ENCODE measurements at regions not wholly inside any gene's neighbourhood (a gene's known extent, or its start where the extent isn't known, plus 50 kb on each side); places are given as distances from the start of the nearest gene placed in this dataset.

DNA sequence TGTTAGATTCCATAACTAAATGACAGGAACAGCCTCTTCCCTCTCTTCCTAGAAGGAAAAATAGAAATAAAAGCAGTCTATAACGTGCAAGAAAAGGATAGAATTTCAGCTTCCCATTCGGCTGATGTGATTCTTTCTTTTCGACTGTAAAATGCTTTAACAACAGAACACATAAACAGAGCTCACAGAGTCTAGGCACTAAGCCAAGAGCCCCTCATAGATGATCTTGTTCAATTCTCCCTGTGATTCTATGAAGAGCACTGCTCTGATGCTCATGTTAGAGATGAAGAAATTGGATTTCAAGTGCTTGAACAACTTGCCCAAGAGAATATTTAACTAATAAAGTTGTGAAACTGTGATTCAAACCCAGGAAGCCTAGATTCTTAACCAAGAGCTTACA lies 232.7 kb downstream of the RPAP3 start:
- TF ChIP-seq POLR2A (IDR thresholded peaks at IDR 0.05) (no peak), EP300 (IDR thresholded peaks at IDR 0.05) (no peak)
- TF ChIP-seq, protein P1, sequence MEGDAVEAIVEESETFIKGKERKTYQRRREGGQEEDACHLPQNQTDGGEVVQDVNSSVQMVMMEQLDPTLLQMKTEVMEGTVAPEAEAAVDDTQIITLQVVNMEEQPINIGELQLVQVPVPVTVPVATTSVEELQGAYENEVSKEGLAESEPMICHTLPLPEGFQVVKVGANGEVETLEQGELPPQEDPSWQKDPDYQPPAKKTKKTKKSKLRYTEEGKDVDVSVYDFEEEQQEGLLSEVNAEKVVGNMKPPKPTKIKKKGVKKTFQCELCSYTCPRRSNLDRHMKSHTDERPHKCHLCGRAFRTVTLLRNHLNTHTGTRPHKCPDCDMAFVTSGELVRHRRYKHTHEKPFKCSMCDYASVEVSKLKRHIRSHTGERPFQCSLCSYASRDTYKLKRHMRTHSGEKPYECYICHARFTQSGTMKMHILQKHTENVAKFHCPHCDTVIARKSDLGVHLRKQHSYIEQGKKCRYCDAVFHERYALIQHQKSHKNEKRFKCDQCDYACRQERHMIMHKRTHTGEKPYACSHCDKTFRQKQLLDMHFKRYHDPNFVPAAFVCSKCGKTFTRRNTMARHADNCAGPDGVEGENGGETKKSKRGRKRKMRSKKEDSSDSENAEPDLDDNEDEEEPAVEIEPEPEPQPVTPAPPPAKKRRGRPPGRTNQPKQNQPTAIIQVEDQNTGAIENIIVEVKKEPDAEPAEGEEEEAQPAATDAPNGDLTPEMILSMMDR (IDR thresholded peaks at IDR 0.05): no peak
